ENCODE measurements at regions not wholly inside any gene's neighbourhood (a gene's known extent, or its start where the extent isn't known, plus 50 kb on each side); places are given as distances from the start of the nearest gene placed in this dataset.
A peak's percentile ranks its signal among the peaks of the same experiment; 100 is the strongest.

- H3K4me3 Mint-ChIP-seq, result no peak overlapping the region
- no peaks in the 10 kb centered on the region for H3K36me3 Mint-ChIP-seq
- no peak overlapping the region for H3K27ac Mint-ChIP-seq
- DNase-seq (no peak), ATAC-seq (ENCODE audit: low read depth in 2 of 2) (no peak)
- no peaks in the 10 kb centered on the region for H3K4me1 Mint-ChIP-seq
- no peaks in the 10 kb centered on the region for H3K27me3 Mint-ChIP-seq
- peaks cover 0 to 6% (median 1%) of the 10 kb centered on the region in 7 donors for H3K9me3 Mint-ChIP-seq
These were observed 667.7 kb downstream of the SOCS6 start for GRCh38 chr18:70956554-70956953.

DNA sequence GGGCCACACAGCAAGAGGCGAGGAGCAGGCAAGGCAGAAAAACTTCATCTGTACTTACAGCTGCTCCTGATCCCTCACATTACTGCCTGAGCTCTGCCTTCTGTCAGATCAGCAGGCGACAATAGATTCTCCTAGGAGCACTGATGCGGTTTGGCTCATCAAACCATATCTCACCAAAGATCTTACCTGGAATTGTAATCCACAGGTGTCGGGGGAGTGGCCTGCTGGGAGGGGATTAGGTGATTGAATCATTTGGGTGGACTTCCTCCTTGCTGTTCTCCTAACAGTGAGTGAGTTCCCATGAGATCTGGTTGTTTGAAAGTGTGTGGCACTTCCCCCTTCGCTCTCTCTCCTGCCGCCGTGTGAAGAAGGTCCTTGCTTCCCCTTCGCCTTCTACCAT, 647.3 kb downstream of the SOCS6 start:
- no peak for ATAC-seq (ENCODE audit: low read depth in 2 of 2)
- Mint-ChIP-seq H3K9me3 (peaks cover 0 to 4% (median 0%) of the 10 kb centered on the region in 7 donors), H3K27ac (no peak overlapping the region), H3K36me3 (no peaks in the 10 kb centered on the region), H3K27me3 (no peaks in the 10 kb centered on the region), H3K4me3 (no peak overlapping the region), H3K4me1 (no peaks in the 10 kb centered on the region)
- no peak for DNase-seq

DNA sequence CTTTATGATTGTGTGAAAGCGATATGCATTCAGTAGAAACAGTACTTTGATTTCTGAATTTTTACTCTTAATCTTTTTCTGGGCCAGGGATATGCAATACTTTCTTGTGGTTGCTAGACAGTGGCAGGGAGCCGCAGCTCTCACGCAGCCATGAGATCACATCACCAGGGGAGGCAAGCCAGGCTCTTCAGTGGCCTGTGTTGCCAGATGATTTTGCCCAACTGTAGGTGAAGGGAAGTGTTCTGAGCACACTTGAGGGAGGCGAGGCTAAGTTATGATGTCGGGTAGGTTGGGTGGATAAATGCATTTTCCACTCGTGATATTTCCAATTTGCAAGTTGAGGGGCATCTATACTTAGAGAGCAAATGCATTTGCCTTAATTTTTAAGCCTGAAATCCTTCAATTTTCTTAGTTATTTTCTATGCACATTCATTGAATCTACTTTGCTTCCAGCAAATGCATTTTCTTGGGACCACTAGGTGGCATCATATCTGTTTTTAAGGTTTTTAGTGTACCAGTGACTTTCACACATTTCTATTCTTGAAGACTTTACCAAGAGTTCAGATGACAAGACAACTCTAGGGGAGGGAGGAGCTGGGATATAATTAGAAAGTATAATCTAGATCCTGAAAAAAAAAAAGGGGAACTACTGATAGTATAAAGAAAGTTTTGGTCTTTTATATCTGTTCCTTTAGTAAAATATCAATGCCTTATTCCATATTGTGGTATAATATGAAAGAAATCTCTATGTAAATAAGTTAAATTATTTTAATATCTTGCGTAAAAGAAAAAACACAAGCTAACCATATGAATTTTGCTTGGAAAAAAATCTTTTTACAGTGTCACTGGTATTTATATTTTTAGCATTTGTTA, 643.3 kb downstream of the SOCS6 start:
- ATAC-seq (ENCODE audit: low read depth in 2 of 2) (no peak), DNase-seq (no peak)
- Mint-ChIP-seq H3K4me1 (no peaks in the 10 kb centered on the region), H3K27me3 (no peaks in the 10 kb centered on the region), H3K27ac (peak overlapping the region in 1 of 6 donors; percentile 29), H3K9me3 (peaks cover 0 to 4% (median 0%) of the 10 kb centered on the region in 7 donors), H3K36me3 (no peaks in the 10 kb centered on the region), H3K4me3 (no peak overlapping the region)

- no peak overlapping the region for H3K4me3 Mint-ChIP-seq
- no peaks in the 10 kb centered on the region for H3K4me1 Mint-ChIP-seq
- ATAC-seq (ENCODE audit: low read depth in 2 of 2), result no peak
- no peak overlapping the region for H3K27ac Mint-ChIP-seq
- H3K27me3 Mint-ChIP-seq, result no peaks in the 10 kb centered on the region
- no peaks in the 10 kb centered on the region for H3K36me3 Mint-ChIP-seq
- H3K9me3 Mint-ChIP-seq, result peaks cover 0 to 10% (median 6%) of the 10 kb centered on the region in 7 donors
- DNase-seq, result no peak
These were observed 632.1 kb downstream of the SOCS6 start for GRCh38 chr18:70920840-70921374.

- Mint-ChIP-seq H3K27ac (no peak overlapping the region), H3K36me3 (no peaks in the 10 kb centered on the region), H3K27me3 (no peaks in the 10 kb centered on the region), H3K9me3 (peaks cover 0 to 9% (median 8%) of the 10 kb centered on the region in 7 donors), H3K4me3 (no peak overlapping the region), H3K4me1 (no peaks in the 10 kb centered on the region)
- DNase-seq (no peak), ATAC-seq (ENCODE audit: low read depth in 2 of 2) (no peak)
These were observed 618.8 kb downstream of the SOCS6 start for GRCh38 chr18:70907673-70908072.

DNA sequence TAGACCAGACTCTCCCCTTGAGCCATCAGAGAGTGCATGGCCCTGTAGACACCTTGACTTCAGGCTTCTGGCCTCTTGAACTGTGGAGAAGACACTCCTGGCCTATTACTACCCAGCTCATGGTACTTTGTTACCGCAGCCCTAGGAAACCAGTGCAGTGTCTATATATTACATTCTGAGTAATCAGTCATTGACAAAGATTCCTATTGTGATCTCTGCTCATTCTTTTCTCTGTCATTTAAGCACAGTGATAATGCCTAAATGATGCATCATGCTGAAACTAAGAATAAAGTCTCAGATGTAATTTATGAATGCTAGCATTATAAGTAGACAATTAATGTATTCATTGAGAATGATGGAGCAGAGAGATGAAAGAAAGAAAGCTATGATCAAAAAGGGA, 603.5 kb downstream of the SOCS6 start:
- DNase-seq (no peak), ATAC-seq (ENCODE audit: low read depth in 2 of 2) (no peak)
- no peak overlapping the region for H3K27ac Mint-ChIP-seq
- no peaks in the 10 kb centered on the region for H3K36me3 Mint-ChIP-seq
- H3K27me3 Mint-ChIP-seq, result no peaks in the 10 kb centered on the region
- no peaks in the 10 kb centered on the region for H3K4me1 Mint-ChIP-seq
- H3K4me3 Mint-ChIP-seq, result no peak overlapping the region
- peaks cover 0 to 9% (median 3%) of the 10 kb centered on the region in 7 donors for H3K9me3 Mint-ChIP-seq

DNA sequence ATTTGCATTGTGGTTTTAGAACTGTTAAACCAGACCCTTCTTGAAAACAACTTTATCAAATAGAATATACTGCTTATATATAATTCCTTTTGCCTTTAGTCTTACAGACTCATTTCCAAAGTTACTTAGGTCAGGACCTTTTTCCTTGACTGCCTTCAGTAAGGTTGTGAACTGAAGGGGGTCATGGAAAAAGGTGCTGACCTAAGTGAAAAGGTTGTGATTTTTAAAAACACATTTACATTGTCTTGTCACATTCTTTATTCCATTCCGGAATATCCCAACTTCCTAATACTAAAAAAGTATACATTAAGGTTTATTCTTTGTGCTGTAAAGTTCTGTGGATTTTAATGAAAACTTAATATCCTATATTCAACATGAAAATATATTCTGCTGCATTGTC, 581.4 kb downstream of the SOCS6 start:
- no peak overlapping the region for H3K4me3 Mint-ChIP-seq
- no peaks in the 10 kb centered on the region for H3K4me1 Mint-ChIP-seq
- H3K27ac Mint-ChIP-seq, result no peak overlapping the region
- DNase-seq, result no peak
- peaks cover 3 to 23% (median 4%) of the 10 kb centered on the region in 7 donors for H3K9me3 Mint-ChIP-seq
- no peak for ATAC-seq (ENCODE audit: low read depth in 2 of 2)
- H3K36me3 Mint-ChIP-seq, result no peaks in the 10 kb centered on the region
- no peaks in the 10 kb centered on the region for H3K27me3 Mint-ChIP-seq

DNA sequence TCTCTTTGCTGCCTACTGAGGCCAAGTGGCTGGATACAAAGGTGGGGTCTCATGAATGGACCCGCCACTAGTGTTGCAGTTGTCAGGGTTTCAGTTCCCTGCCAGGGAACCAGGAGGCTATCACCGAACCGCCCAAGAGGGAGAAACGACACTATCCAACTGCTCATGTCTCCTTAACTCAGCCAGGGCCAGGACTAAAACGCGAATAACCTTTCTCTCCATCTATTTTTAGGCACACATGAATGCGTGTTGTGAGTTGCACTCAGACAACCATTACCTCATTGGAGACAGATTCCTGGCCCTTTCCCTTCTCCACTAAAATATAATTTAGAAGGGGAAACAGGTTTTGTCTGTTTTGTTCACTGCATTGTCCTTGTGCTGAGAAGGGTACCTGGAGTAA, 559.5 kb downstream of the SOCS6 start:
- ATAC-seq (ENCODE audit: low read depth in 2 of 2), result no peak
- no peak overlapping the region for H3K4me3 Mint-ChIP-seq

DNA sequence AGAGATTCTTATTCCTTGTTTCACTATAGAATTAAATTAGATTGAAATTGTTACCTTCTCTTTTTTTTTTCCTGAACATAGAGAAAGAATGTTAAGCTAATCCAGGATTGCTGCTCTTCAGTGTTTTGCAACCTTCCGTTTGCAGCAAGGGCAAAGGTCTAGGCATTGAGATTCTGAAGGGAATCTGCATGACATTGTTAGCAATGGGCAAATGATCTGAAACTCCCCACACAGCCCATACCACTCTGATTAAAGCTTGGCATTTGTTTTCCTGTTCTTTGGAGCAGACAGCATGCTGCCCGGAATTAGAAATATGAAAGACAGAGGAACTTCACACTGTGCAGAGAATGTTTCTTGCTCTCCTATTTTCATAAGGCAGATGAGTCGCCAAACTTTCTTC, 551.8 kb downstream of the SOCS6 start:
- Mint-ChIP-seq H3K4me3 (no peak overlapping the region), H3K27me3 (no peaks in the 10 kb centered on the region), H3K9me3 (peaks cover 0 to 3% (median 0%) of the 10 kb centered on the region in 7 donors), H3K4me1 (no peaks in the 10 kb centered on the region), H3K27ac (no peak overlapping the region), H3K36me3 (no peaks in the 10 kb centered on the region)
- DNase-seq (no peak), ATAC-seq (ENCODE audit: low read depth in 2 of 2) (no peak)

More for the DNA sequence above, 559.5 kb downstream of the SOCS6 start:
- no peaks in the 10 kb centered on the region for H3K4me1 Mint-ChIP-seq
- H3K9me3 Mint-ChIP-seq, result peaks cover 0 to 7% (median 3%) of the 10 kb centered on the region in 7 donors
- H3K36me3 Mint-ChIP-seq, result no peaks in the 10 kb centered on the region
- H3K27ac Mint-ChIP-seq, result no peak overlapping the region
- no peaks in the 10 kb centered on the region for H3K27me3 Mint-ChIP-seq
- DNase-seq, result no peak

DNA sequence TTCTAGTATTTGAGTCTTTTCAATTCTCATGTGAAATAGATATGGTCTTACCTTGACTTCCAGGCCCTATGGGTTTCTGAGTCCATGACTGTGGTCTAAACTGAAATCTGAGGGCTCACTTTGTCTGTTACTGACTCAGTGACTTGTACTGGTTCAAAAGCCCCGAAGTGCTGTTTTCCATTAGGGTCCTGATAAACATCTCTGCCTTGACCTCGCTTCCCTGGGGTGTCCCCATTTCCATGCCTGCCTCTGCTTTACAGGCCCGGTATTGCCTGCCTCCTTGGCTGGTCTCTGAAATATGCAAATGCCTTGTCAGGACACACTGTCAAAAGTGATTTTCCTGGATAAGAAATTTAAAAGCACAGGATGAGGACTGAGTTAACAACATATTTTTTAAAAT, 538.8 kb downstream of the SOCS6 start:
- Mint-ChIP-seq H3K27ac (no peak overlapping the region), H3K27me3 (no peaks in the 10 kb centered on the region), H3K4me3 (no peak overlapping the region), H3K36me3 (no peaks in the 10 kb centered on the region), H3K4me1 (no peaks in the 10 kb centered on the region), H3K9me3 (peaks cover 0 to 9% (median 3%) of the 10 kb centered on the region in 7 donors)
- ATAC-seq (ENCODE audit: low read depth in 2 of 2) (no peak), DNase-seq (no peak)

DNA sequence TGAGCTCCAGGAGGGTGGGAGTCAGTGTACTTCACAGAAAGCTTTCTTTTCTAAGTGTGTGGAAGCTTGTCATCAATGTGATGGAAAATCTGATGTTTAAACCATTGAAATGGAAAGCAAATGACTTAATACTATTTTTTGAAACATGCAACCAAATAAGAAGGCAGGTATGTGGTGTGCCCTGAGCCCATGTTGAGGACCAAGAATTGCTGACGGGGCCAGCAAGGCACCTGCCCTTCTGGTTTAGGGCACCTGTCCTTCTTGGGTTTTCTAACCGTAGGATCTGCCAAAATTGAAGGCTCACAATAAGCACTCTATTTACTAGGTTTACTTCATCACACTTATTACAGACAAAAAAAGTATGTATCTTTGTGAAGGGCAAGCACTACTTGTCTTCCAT, 537.7 kb downstream of the SOCS6 start:
- no peaks in the 10 kb centered on the region for H3K27me3 Mint-ChIP-seq
- no peaks in the 10 kb centered on the region for H3K4me1 Mint-ChIP-seq
- H3K36me3 Mint-ChIP-seq, result no peaks in the 10 kb centered on the region
- H3K9me3 Mint-ChIP-seq, result peaks cover 0 to 9% (median 0%) of the 10 kb centered on the region in 7 donors
- no peak overlapping the region for H3K4me3 Mint-ChIP-seq
- H3K27ac Mint-ChIP-seq, result no peak overlapping the region
- DNase-seq (no peak), ATAC-seq (ENCODE audit: low read depth in 2 of 2) (no peak)

DNA sequence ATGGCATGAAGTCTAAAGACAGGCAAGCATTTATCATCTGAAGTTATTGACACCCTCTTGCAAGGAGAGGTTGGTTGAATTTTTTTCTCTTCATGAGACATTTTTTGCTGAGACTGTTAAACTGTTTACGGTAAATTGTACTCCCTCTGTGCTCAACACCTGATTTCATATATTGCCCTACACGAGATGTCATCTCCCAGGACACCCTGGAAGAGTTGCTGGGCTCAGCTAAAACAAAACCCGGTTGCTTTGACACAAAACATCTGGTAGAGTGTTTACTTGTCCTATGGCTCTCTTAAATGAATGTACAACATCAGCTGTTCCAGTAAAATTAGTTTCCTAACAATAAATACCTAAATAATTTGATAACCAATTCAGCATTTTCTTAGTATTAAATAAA, 533.8 kb downstream of the SOCS6 start:
- no peak for DNase-seq
- Mint-ChIP-seq H3K27ac (no peak overlapping the region), H3K9me3 (peaks cover 0 to 13% (median 2%) of the 10 kb centered on the region in 7 donors), H3K36me3 (no peaks in the 10 kb centered on the region), H3K27me3 (no peaks in the 10 kb centered on the region), H3K4me3 (no peak overlapping the region), H3K4me1 (no peaks in the 10 kb centered on the region)
- ATAC-seq (ENCODE audit: low read depth in 2 of 2), result no peak

- Mint-ChIP-seq H3K27me3 (no peaks in the 10 kb centered on the region), H3K4me1 (no peaks in the 10 kb centered on the region), H3K36me3 (no peaks in the 10 kb centered on the region), H3K4me3 (no peak overlapping the region), H3K27ac (no peak overlapping the region), H3K9me3 (peaks cover 0 to 8% (median 2%) of the 10 kb centered on the region in 7 donors)
- DNase-seq, result no peak
- ATAC-seq (ENCODE audit: low read depth in 2 of 2), result no peak
These were observed 533.3 kb downstream of the SOCS6 start for GRCh38 chr18:70822117-70822516.

DNA sequence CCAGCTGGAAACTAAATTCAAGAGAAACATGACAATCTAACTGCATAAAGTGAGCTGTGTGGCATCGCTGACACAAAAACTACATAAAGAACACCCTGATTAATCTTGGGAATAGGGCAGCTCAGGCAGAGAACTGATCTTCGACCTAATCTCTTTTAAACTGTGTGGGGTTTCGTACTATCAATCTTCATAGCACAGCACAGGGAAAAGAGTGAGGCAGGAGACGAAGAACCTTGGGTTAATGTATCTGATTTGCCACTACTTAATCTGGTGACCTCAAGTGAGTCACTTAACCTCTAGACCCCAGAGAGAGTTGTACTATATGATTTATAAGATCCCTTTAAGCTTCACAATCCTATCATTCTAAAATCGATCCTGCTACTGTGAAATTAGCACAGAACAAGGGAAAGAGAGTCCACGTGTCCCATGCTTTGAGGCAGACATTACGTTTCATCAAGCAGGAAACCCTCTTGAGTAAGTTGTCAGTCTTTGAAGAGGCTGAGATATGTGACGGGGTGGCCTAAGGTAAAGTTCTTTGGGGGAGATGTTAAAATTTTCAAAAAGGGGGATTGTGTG, 519.7 kb downstream of the SOCS6 start:
- Mint-ChIP-seq H3K36me3 (no peaks in the 10 kb centered on the region), H3K9me3 (peaks cover 0 to 18% (median 4%) of the 10 kb centered on the region in 7 donors), H3K27ac (no peak overlapping the region), H3K4me1 (no peaks in the 10 kb centered on the region), H3K27me3 (no peaks in the 10 kb centered on the region), H3K4me3 (no peak overlapping the region)
- DNase-seq (no peak), ATAC-seq (ENCODE audit: low read depth in 2 of 2) (no peak)
